H1 (cell line): ENCODE measurements at regions not wholly inside any gene's neighbourhood (a gene's known extent, or its start where the extent isn't known, plus 50 kb on each side); places are given as distances from the start of the nearest gene placed in this dataset.

Experiments
- ATF3 ChIP-seq: IDR thresholded peaks from 2 replicates; pipeline ENCODE4 v1.6.1; 2011; ENCODE audit warnings: low read depth, mild to moderate bottlenecking, low read length; ENCODE audit not compliant: insufficient read depth
- CREB1 ChIP-seq: IDR thresholded peaks from 2 replicates; pipeline ENCODE4 v1.6.1; 2012; ENCODE audit warnings: inconsistent platforms
- CTCF ChIP-seq, 3 experiments: IDR thresholded peaks; 1 replicate in 2 of 3; 2 replicates in 1 of 3; pipeline versions ENCODE4 v1.5.1 to v1.6.1; 2011; ENCODE audit warnings: low read length in 3 of 3, mild to moderate bottlenecking in 3 of 3, inconsistent platforms in 2 of 3, low read depth in 1 of 3, moderate library complexity in 1 of 3; ENCODE audit not compliant: insufficient read depth in 1 of 3; ENCODE audit errors: control extremely low read depth in 1 of 3
- EP300 ChIP-seq, 2 experiments: IDR thresholded peaks; 1 replicate in 1 of 2; 2 replicates in 1 of 2; pipeline ENCODE4 v1.6.1; 2011 to 2012; ENCODE audit warnings: low read depth in 2 of 2, low read length in 2 of 2, mild to moderate bottlenecking in 2 of 2, borderline replicate concordance in 1 of 2, inconsistent platforms in 1 of 2, moderate library complexity in 1 of 2
- GABPA ChIP-seq: IDR thresholded peaks from 2 replicates; pipeline ENCODE4 v1.6.1; 2011; ENCODE audit warnings: mild to moderate bottlenecking, low read length, moderate library complexity, borderline replicate concordance; ENCODE audit not compliant: insufficient read depth
- POLR2AphosphoS5 ChIP-seq: IDR thresholded peaks from 2 replicates; pipeline ENCODE4 v1.6.1; 2011; ENCODE audit warnings: low read depth, low read length
- SIN3A ChIP-seq, 2 experiments: IDR thresholded peaks in 1 of 2; conservative IDR thresholded peaks in 1 of 2; 2 replicates each; pipeline ENCODE4 v1.6.1; 2011 to 2012; ENCODE audit warnings: low read length in 2 of 2, improper control_type of control experiment in 1 of 2, low read depth in 1 of 2, mild to moderate bottlenecking in 1 of 2
- SP2 ChIP-seq: IDR thresholded peaks from 2 replicates; pipeline ENCODE4 v1.6.1; 2012; ENCODE audit warnings: mild to moderate bottlenecking, low read length, inconsistent platforms
- ZNF274 ChIP-seq: IDR thresholded peaks from 2 replicates; pipeline ENCODE4 v1.7.0; 2012; ENCODE audit warnings: low read length, borderline replicate concordance; ENCODE audit errors: extremely low read depth

GRCh38 chr13:31925079-31925478, 106.5 kb upstream of the FRY start:
- TF ChIP-seq EP300 (IDR thresholded peaks at IDR 0.05; ENCODE audit: borderline replicate concordance in 1 of 2, low read depth in 2 of 2, low read length in 2 of 2) = no peak
- TF ChIP-seq CTCF (IDR thresholded peaks at IDR 0.05; ENCODE audit: control extremely low read depth in 1 of 3, insufficient read depth in 1 of 3, low read depth in 1 of 3, low read length in 3 of 3) = no peak
- no peak for TF ChIP-seq CREB1
- TF ChIP-seq GABPA = no peak
- TF ChIP-seq POLR2AphosphoS5 = no peak
- TF ChIP-seq ZNF274 = no peak
- TF ChIP-seq SIN3A (conservative IDR thresholded peaks at IDR 0.05 in 1 of 2, IDR thresholded peaks at IDR 0.05 in 1 of 2; ENCODE audit: low read depth in 1 of 2, low read length in 2 of 2) = no peak
- no peak for TF ChIP-seq SP2
- TF ChIP-seq ATF3 = no peak
